Osteoblast (primary cell): ENCODE measurements at regions not wholly inside any gene's neighbourhood (a gene's known extent, or its start where the extent isn't known, plus 50 kb on each side); places are given as distances from the start of the nearest gene placed in this dataset.

ENCODE experiments used
- DNase-seq: peaks from one replicate; pipeline ENCODE4 v3.0.0; 2011; ENCODE audit warnings: low spot score, mixed read lengths; ENCODE audit not compliant: insufficient read length; ENCODE audit errors: missing footprints
- H2AFZ ChIP-seq: 2 replicates; pipeline ENCODE4 v1.6.0; 2011; ENCODE audit warnings: mild to moderate bottlenecking, low read length
- H3K27ac ChIP-seq: 2 replicates; pipeline ENCODE4 v1.5.1; 2011; ENCODE audit warnings: mild to moderate bottlenecking, low read depth, low read length, moderate library complexity
- H3K27me3 ChIP-seq: 2 replicates; pipeline ENCODE4 v1.6.0; 2012; ENCODE audit warnings: mild to moderate bottlenecking, control low read depth, inconsistent platforms, low read length, moderate library complexity; ENCODE audit not compliant: insufficient read depth
- H3K36me3 ChIP-seq: 2 replicates; pipeline ENCODE4 v1.5.1; 2011; ENCODE audit warnings: mild to moderate bottlenecking, low read length, control low read depth, moderate library complexity; ENCODE audit not compliant: insufficient read depth
- H3K4me1 ChIP-seq: 2 replicates; pipeline ENCODE4 v1.5.1; 2011; ENCODE audit warnings: mild to moderate bottlenecking, low read length, control low read depth, moderate library complexity; ENCODE audit not compliant: insufficient read depth
- H3K4me2 ChIP-seq: 2 replicates; pipeline ENCODE4 v1.6.0; 2011; ENCODE audit warnings: mild to moderate bottlenecking, low read length; ENCODE audit not compliant: insufficient read depth
- H3K4me3 ChIP-seq: fragments of 200-600 bp; sonication (generic); 3 replicates; pipeline ENCODE4 v1.5.1; 2012; ENCODE audit warnings: mild to moderate bottlenecking, low read length, inconsistent platforms; ENCODE audit not compliant: insufficient read depth
- H3K79me2 ChIP-seq: 2 replicates; pipeline ENCODE4 v1.6.0; 2012; ENCODE audit warnings: mild to moderate bottlenecking, low read length, control low read depth, inconsistent platforms; ENCODE audit not compliant: insufficient read depth
- H3K9me3 ChIP-seq: 2 replicates; pipeline ENCODE4 v1.5.1; 2011; ENCODE audit warnings: low read depth, low read length, control low read depth
- H4K20me1 ChIP-seq: 2 replicates; pipeline ENCODE4 v1.6.0; 2012; ENCODE audit warnings: mild to moderate bottlenecking, low read length, control low read depth; ENCODE audit not compliant: insufficient read depth
- TF ChIP-seq, protein P1 (sequence below): IDR thresholded peaks from 2 replicates; pipeline ENCODE4 v1.5.1; 2011; ENCODE audit warnings: mild to moderate bottlenecking, low read depth, low read length, moderate library complexity; ENCODE audit errors: extremely low read depth

DNA sequence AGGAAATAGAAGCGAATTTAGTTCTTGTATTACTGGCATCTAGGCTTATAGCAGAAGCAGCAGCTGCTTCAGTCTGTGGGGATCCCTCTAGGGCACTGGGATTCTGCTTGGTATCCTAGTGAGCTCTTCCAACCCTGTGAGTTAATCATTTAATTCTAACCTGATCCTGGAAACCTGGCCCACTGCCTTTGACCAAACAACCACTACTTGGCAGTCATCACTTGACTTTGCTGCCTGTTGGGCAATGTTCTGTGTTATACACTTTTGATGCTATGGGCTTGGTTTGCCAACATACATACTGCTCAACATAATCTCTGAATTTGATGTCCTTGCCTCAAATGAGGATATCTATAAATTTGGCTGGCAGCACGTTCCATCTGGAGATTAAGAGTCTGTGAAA, 813.4 kb downstream of the ANKRD7 start:
- Histone ChIP-seq H3K27ac (no peak overlapping the region), H3K36me3 (no peaks in the 10 kb centered on the region), H3K27me3 (no peaks in the 10 kb centered on the region), H3K4me1 (no peaks in the 10 kb centered on the region), H4K20me1 (no peaks in the 10 kb centered on the region), H3K4me2 (no peak overlapping the region), H3K79me2 (no peaks in the 10 kb centered on the region), H2AFZ (no peak overlapping the region), H3K9me3 (no peaks in the 10 kb centered on the region), H3K4me3 (no peak overlapping the region)
- TF ChIP-seq, protein P1, sequence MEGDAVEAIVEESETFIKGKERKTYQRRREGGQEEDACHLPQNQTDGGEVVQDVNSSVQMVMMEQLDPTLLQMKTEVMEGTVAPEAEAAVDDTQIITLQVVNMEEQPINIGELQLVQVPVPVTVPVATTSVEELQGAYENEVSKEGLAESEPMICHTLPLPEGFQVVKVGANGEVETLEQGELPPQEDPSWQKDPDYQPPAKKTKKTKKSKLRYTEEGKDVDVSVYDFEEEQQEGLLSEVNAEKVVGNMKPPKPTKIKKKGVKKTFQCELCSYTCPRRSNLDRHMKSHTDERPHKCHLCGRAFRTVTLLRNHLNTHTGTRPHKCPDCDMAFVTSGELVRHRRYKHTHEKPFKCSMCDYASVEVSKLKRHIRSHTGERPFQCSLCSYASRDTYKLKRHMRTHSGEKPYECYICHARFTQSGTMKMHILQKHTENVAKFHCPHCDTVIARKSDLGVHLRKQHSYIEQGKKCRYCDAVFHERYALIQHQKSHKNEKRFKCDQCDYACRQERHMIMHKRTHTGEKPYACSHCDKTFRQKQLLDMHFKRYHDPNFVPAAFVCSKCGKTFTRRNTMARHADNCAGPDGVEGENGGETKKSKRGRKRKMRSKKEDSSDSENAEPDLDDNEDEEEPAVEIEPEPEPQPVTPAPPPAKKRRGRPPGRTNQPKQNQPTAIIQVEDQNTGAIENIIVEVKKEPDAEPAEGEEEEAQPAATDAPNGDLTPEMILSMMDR = no peak
- DNase-seq = no peak

DNA sequence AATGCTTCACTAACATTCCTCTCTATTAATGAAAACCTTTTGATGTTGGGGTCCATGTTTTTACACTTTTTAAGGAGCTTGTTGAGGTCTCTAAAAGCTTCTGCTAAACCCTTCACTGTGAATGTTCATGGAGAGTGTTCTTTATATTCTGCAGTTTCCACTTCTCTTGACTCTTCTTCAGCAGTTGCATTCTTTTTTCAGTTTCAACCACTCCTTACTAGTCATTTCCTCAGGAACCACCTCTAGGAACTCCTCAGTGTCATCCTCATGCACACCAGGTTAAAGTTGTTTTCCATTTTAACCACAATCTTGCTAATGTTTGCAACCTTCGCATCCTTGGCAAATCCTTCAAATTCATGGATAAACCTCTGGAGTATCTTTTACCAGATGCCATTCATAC, 821.6 kb downstream of the ANKRD7 start:
- H3K9me3 ChIP-seq = no peaks in the 10 kb centered on the region
- H3K27ac ChIP-seq = no peak overlapping the region
- no peaks in the 10 kb centered on the region for H3K36me3 ChIP-seq
- H3K4me1 ChIP-seq = no peaks in the 10 kb centered on the region
- no peaks in the 10 kb centered on the region for H4K20me1 ChIP-seq
- H3K27me3 ChIP-seq = no peaks in the 10 kb centered on the region
- no peak for DNase-seq
- H3K4me2 ChIP-seq = no peak overlapping the region
- H3K4me3 ChIP-seq = no peak overlapping the region
- H2AFZ ChIP-seq = no peak overlapping the region
- TF ChIP-seq, protein P1 = no peak
- H3K79me2 ChIP-seq = no peaks in the 10 kb centered on the region

DNA sequence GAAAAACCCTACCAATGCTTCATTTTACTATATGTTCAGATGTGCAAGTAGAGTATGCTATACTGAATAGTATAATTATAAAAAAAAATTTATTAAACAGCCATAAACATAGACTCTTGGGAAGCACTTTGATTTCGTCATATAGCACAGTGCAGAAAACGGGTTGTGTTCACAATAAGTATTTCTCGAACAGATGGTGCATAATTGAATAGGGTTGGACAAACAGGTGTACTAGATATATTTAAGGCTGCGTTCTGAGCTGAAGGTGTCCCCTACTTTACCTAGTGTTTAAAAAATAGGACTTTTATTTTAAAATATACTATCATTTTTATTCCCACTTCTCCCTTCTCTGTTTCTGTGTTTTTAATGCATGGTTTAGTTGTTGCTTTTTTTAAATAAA, 841.5 kb downstream of the ANKRD7 start:
- H3K4me2 ChIP-seq = no peak overlapping the region
- no peaks in the 10 kb centered on the region for H4K20me1 ChIP-seq
- no peaks in the 10 kb centered on the region for H3K79me2 ChIP-seq
- no peak overlapping the region for H3K4me3 ChIP-seq
- H3K27me3 ChIP-seq = no peaks in the 10 kb centered on the region
- no peak overlapping the region for H2AFZ ChIP-seq
- no peaks in the 10 kb centered on the region for H3K9me3 ChIP-seq
- H3K27ac ChIP-seq = no peak overlapping the region
- no peak for DNase-seq
- TF ChIP-seq, protein P1 = no peak
- H3K4me1 ChIP-seq = no peaks in the 10 kb centered on the region
- no peaks in the 10 kb centered on the region for H3K36me3 ChIP-seq

DNA sequence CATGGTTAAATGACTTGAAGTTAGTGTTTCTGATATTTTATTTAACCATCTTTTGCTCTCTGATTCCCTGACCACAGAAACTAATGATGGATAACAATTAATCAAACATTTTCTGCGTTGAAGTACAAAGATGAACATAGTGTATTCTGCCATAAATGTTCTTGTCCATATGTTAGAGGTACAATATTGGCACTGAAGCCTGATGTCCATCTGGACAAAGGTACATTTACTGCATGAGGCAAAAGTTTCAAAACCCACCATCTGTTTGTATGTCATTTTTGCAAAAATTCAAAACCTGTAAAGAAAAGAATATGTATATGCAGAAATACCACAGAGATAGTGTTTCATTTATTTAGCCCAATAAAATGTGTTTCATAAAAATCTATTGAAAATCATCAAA, 861.5 kb downstream of the ANKRD7 start:
- TF ChIP-seq, protein P1 = no peak
- Histone ChIP-seq H3K36me3 (no peaks in the 10 kb centered on the region), H3K4me1 (no peaks in the 10 kb centered on the region), H3K4me2 (no peak overlapping the region), H2AFZ (no peak overlapping the region), H3K9me3 (no peaks in the 10 kb centered on the region), H4K20me1 (no peaks in the 10 kb centered on the region), H3K27ac (no peak overlapping the region), H3K4me3 (no peak overlapping the region), H3K27me3 (no peaks in the 10 kb centered on the region), H3K79me2 (no peaks in the 10 kb centered on the region)
- DNase-seq = no peak
